Brain microvascular endothelial cell (primary cell): ENCODE measurements at regions not wholly inside any gene's neighbourhood (a gene's known extent, or its start where the extent isn't known, plus 50 kb on each side); places are given as distances from the start of the nearest gene placed in this dataset.

Experiments used
- DNase-seq: peaks from one replicate; pipeline ENCODE4 v3.0.0-alpha.2; 2020
- H3K27ac ChIP-seq: fragments of 250-450 bp; sonication (Bioruptor Pico); 2 replicates; pipeline ENCODE4 v1.5.1; 2020; ENCODE audit warnings: mild to moderate bottlenecking, moderate library complexity
- H3K27me3 ChIP-seq: fragments of 250-450 bp; sonication (Bioruptor Pico); replicated peaks from 2 replicates; pipeline ENCODE4 v1.5.1; 2020; ENCODE audit warnings: mild to moderate bottlenecking
- H3K36me3 ChIP-seq: fragments of 250-450 bp; sonication (Bioruptor Pico); replicated peaks from 2 replicates; pipeline ENCODE4 v1.5.1; 2020; ENCODE audit warnings: mild to moderate bottlenecking
- H3K4me3 ChIP-seq: 2 replicates; pipeline ENCODE4 v1.5.1; 2011; ENCODE audit warnings: low read depth, mild to moderate bottlenecking, control low read depth, low read length, moderate library complexity
- CTCF ChIP-seq: IDR thresholded peaks from 2 replicates; pipeline ENCODE4 v1.5.1; 2011; ENCODE audit warnings: low read depth, mild to moderate bottlenecking, moderate library complexity, low read length, control low read depth, inconsistent platforms; ENCODE audit errors: missing control alignments
- in situ Hi-C: cut with HindIII; loops from 2 replicates; pipeline ENCODE4 v1.10.0; 2017; ENCODE audit warnings: low sequenced_read_pairs, low pct_ligation_motif_present

- no peaks in the 10 kb centered on the region for H3K36me3 ChIP-seq
- no peaks in the 10 kb centered on the region for H3K27me3 ChIP-seq
- in situ Hi-C loops = no loop called here
- TF ChIP-seq CTCF = no peak
- no peak for DNase-seq
- no peak overlapping the region for H3K27ac ChIP-seq
- H3K4me3 ChIP-seq = no peak overlapping the region
Observed at GRCh38 chr1:243902100-243902499, 52.1 kb upstream of the AKT3 start.
